Ishikawa (cell line): ENCODE measurements at regions not wholly inside any gene's neighbourhood (a gene's known extent, or its start where the extent isn't known, plus 50 kb on each side); places are given as distances from the start of the nearest gene placed in this dataset.

Experiments
- CEBPB ChIP-seq: IDR thresholded peaks from 2 replicates; pipeline ENCODE4 v1.6.1; 2012
- CREB1 ChIP-seq: IDR thresholded peaks from 2 replicates; pipeline ENCODE4 v1.6.1; 2012; ENCODE audit warnings: low read depth
- EGR1 ChIP-seq: IDR thresholded peaks from 2 replicates; pipeline ENCODE4 v1.6.1; 2012
- EP300 ChIP-seq: IDR thresholded peaks from 2 replicates; pipeline ENCODE4 v1.6.1; 2012; ENCODE audit warnings: borderline replicate concordance
- FOXM1 ChIP-seq: IDR thresholded peaks from 2 replicates; pipeline ENCODE4 v1.6.1; 2012; ENCODE audit warnings: low read depth, borderline replicate concordance
- MAX ChIP-seq: IDR thresholded peaks from 2 replicates; pipeline ENCODE4 v1.6.1; 2012
- NFIC ChIP-seq: IDR thresholded peaks from 2 replicates; pipeline ENCODE4 v1.6.1; 2012
- RAD21 ChIP-seq: IDR thresholded peaks from 2 replicates; pipeline ENCODE4 v1.6.1; 2012; ENCODE audit warnings: low read depth
- REST ChIP-seq: IDR thresholded peaks from 2 replicates; pipeline ENCODE4 v1.6.1; 2012; ENCODE audit warnings: low read depth, mild to moderate bottlenecking
- TAF1 ChIP-seq: IDR thresholded peaks from 2 replicates; pipeline ENCODE4 v1.6.1; 2012; ENCODE audit warnings: low read depth, mild to moderate bottlenecking
- TCF12 ChIP-seq: IDR thresholded peaks from 2 replicates; pipeline ENCODE4 v1.6.1; 2012; ENCODE audit warnings: low read depth
- TEAD4 ChIP-seq: IDR thresholded peaks from 2 replicates; pipeline ENCODE4 v1.6.1; 2012
- USF1 ChIP-seq: IDR thresholded peaks from 2 replicates; pipeline ENCODE4 v1.6.1; 2012
- YY1 ChIP-seq: IDR thresholded peaks from 2 replicates; pipeline ENCODE4 v1.6.1; 2012; ENCODE audit warnings: low read depth
- ZBTB7A ChIP-seq: IDR thresholded peaks from 2 replicates; pipeline ENCODE4 v1.6.1; 2012; ENCODE audit warnings: low read depth

- TF ChIP-seq REST (no peak), NFIC (no peak), CEBPB (no peak), CREB1 (no peak), MAX (no peak), EGR1 (no peak), EP300 (no peak), YY1 (no peak), TEAD4 (no peak), TCF12 (no peak), TAF1 (no peak), RAD21 (no peak), USF1 (no peak), FOXM1 (no peak), ZBTB7A (no peak)
Observed at GRCh38 chr7:113805976-113806375, 112.8 kb downstream of the PPP1R3A start.

- TF ChIP-seq EGR1, result no peak
- TF ChIP-seq REST, result no peak
- no peak for TF ChIP-seq MAX
- no peak for TF ChIP-seq YY1
- TF ChIP-seq EP300, result no peak
- TF ChIP-seq TAF1, result no peak
- TF ChIP-seq FOXM1, result no peak
- TF ChIP-seq ZBTB7A, result no peak
- no peak for TF ChIP-seq NFIC
- TF ChIP-seq CEBPB, result no peak
- no peak for TF ChIP-seq RAD21
- TF ChIP-seq CREB1, result no peak
- no peak for TF ChIP-seq USF1
- no peak for TF ChIP-seq TCF12
- TF ChIP-seq TEAD4, result no peak
Observed at GRCh38 chr7:113804475-113805095, 114.2 kb downstream of the PPP1R3A start.

GRCh38 chr7:113801751-113802150 lies 117.1 kb downstream of the PPP1R3A start:
- no peak for TF ChIP-seq REST
- no peak for TF ChIP-seq CREB1
- no peak for TF ChIP-seq YY1
- TF ChIP-seq USF1, result no peak
- no peak for TF ChIP-seq CEBPB
- TF ChIP-seq EP300, result no peak
- TF ChIP-seq NFIC, result no peak
- TF ChIP-seq TCF12, result no peak
- no peak for TF ChIP-seq EGR1
- no peak for TF ChIP-seq RAD21
- no peak for TF ChIP-seq TAF1
- no peak for TF ChIP-seq TEAD4
- no peak for TF ChIP-seq MAX
- TF ChIP-seq FOXM1, result no peak
- TF ChIP-seq ZBTB7A, result no peak
